Memory B cell (primary cell): ENCODE measurements at regions not wholly inside any gene's neighbourhood (a gene's known extent, or its start where the extent isn't known, plus 50 kb on each side); places are given as distances from the start of the nearest gene placed in this dataset.
"Not testable (repeated sequence)": the region's sequence is repeated elsewhere in the genome, so short reads cannot be mapped to it uniquely, and the experiment has no call there.

ENCODE experiments used
- ATAC-seq: fragments of 150-1000 bp; cut with Tn5 transposase; 2 replicates; pipeline ENCODE4 v1.10.0; 2021; ENCODE audit warnings: low read depth, mild to moderate bottlenecking, moderate library complexity
- DNase-seq, 2 donors: peaks; one replicate each; pipeline ENCODE4 v3.0.0; 2022; ENCODE audit warnings: low spot score in 2 of 2
- H3K27ac Mint-ChIP-seq: one replicate; pipeline ENCODE4 v1.8.0; 2022; ENCODE audit warnings: mild to moderate bottlenecking, moderate library complexity, mixed read lengths
- H3K27me3 Mint-ChIP-seq: one replicate; pipeline ENCODE4 v1.8.0; 2022; ENCODE audit warnings: mixed read lengths
- H3K36me3 Mint-ChIP-seq: one replicate; pipeline ENCODE4 v1.8.0; 2022; ENCODE audit warnings: mild to moderate bottlenecking, mixed read lengths
- H3K4me1 Mint-ChIP-seq: one replicate; pipeline ENCODE4 v1.8.0; 2022; ENCODE audit warnings: mixed read lengths
- H3K4me3 Mint-ChIP-seq: one replicate; pipeline ENCODE4 v1.8.0; 2022; ENCODE audit warnings: mild to moderate bottlenecking, moderate library complexity, mixed read lengths
- H3K9me3 Mint-ChIP-seq: one replicate; pipeline ENCODE4 v1.8.0; 2022; ENCODE audit warnings: mixed read lengths

DNA sequence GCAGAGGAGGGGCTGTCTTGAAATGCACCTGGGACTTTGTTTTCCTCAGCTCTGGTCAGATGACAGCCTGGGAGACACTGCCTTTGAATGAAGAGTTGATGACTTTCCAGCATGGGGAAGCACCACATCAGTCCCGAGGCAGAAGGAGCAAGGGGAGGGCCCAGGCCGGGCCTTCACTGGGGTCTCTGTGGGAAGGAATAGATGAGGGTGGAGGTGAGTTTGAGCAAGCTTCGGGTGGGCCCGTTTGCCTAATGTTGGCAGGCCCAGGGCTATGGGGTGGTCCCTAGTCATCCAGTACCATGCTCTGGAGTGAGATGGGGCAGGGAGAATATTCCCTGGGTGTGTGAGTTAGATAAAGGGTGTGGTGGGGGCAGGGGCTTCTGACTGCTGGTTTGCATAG lies 100.4 kb upstream of the RUFY1 start:
- H3K27me3 Mint-ChIP-seq = peaks cover 15% of the 10 kb centered on the region
- not testable (repeated sequence) for H3K27ac Mint-ChIP-seq

DNA sequence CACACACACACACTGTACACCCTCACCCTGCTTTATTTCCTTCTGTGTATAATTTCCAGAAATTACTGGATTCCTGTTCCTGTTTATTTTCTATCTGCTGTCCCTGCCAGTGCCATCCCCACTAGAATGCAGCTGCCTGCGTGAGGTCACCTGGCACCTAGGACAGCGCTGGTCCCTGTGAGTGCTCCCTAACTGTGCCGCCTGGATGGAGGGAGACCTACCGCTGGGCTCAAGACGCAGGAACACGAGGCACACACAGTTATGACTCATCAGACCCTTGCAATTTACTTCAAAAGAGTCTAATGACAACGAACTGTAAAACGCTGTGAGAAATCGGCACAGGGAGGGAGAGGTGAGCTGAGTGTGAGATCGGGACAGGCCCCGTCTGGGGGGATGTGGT lies 102.1 kb upstream of the RUFY1 start:
- not testable (repeated sequence) for ATAC-seq, H3K4me3 Mint-ChIP-seq, H3K27me3 Mint-ChIP-seq, H3K27ac Mint-ChIP-seq, DNase-seq, H3K36me3 Mint-ChIP-seq, H3K9me3 Mint-ChIP-seq, H3K4me1 Mint-ChIP-seq

More for the DNA sequence above, 100.4 kb upstream of the RUFY1 start:
- not testable (repeated sequence) for H3K36me3 Mint-ChIP-seq, H3K4me1 Mint-ChIP-seq, ATAC-seq, H3K9me3 Mint-ChIP-seq, H3K4me3 Mint-ChIP-seq, DNase-seq

DNA sequence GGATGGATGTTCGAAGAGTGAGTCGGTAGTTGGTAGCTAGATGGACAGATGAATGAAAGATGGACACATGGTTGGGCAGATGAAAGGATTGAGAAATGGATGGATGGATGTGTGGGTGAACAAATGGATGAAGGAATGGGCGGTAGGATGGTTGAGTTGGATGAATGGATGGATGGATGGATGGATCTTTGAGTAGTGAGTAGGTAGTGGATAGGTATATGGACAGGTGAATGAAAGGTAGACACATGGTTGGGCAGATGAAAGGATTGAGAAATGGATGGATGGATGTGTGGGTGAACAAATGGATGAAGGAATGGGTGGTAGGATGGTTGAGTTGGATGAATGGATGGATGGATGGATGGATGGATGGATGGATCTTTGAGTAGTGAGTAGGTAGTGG lies 97.0 kb upstream of the ADAMTS2 start:
- H3K9me3 Mint-ChIP-seq, H3K4me1 Mint-ChIP-seq, DNase-seq, H3K36me3 Mint-ChIP-seq, H3K4me3 Mint-ChIP-seq, H3K27ac Mint-ChIP-seq, ATAC-seq, H3K27me3 Mint-ChIP-seq: not testable (repeated sequence)

DNA sequence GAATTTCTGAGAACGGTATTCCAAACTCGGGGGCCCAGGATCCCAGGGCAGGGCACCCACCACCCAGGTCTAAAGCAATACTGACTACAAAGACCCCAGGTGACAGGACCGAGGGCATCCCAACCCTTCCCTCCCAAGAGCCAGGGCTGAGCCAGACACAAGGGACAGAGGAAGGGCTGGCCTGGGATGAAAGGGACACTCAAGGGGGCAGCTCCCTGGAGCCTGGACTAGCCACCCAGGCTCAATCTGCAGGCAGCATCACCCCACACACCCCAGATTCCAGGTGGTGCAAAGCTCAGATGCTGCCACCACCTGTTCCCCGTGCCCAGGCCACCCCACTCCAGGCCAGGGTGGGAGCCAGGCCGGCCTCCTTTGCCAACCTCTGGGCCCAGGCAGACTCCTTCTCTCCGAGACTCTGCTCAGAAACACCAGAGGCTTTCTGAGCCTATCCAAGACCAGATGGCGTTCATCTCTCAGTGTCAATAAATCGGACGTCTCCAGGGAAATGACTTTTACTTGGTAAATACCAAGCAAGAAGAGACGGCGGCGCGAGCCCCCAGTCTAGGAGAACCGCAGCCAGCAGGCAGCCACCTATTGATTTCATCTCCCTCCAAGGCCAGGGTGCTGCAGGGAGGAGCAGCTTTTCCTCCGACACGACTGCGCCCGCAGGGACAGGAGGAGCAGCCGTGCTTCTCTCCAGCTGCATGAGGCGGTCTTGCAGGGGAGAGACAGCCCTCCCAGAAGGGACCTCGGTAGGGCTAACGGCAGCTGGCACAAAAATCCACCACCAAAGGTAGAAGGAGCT lies 94.1 kb upstream of the ADAMTS2 start:
- H3K27ac Mint-ChIP-seq = no peak overlapping the region
- H3K9me3 Mint-ChIP-seq = peaks cover 7% of the 10 kb centered on the region
- peaks cover 9% of the 10 kb centered on the region for H3K27me3 Mint-ChIP-seq
- H3K36me3 Mint-ChIP-seq = peaks cover 5% of the 10 kb centered on the region
- peaks cover 8% of the 10 kb centered on the region for H3K4me1 Mint-ChIP-seq
- ATAC-seq = no peak
- H3K4me3 Mint-ChIP-seq = no peak overlapping the region
- no peak for DNase-seq

DNA sequence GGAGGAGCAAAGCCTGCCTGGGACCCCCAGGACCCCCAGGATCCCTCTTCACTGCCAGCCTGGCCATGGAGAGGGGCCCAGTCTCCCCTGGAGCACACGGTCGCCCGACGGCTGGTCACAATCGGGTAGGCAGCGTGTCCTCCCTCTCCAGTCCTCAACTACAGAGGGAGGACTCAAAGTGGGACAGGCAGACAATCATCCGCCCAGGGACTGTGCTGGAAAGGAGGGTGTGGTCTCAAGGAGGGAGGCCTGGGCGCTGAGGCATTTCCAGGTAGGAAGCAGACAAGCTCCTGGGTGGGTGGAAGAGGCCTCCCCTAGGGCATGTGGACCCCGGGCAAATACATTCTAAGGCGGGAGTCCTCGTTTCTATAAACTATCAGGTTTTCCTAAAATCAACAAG lies 93.2 kb upstream of the ADAMTS2 start:
- H3K9me3 Mint-ChIP-seq = peaks cover 7% of the 10 kb centered on the region
- H3K4me3 Mint-ChIP-seq = no peak overlapping the region
- peaks cover 5% of the 10 kb centered on the region for H3K36me3 Mint-ChIP-seq
- peaks cover 8% of the 10 kb centered on the region for H3K4me1 Mint-ChIP-seq
- ATAC-seq (no peak), DNase-seq (no peak)
- no peak overlapping the region for H3K27ac Mint-ChIP-seq
- peaks cover 9% of the 10 kb centered on the region for H3K27me3 Mint-ChIP-seq

DNA sequence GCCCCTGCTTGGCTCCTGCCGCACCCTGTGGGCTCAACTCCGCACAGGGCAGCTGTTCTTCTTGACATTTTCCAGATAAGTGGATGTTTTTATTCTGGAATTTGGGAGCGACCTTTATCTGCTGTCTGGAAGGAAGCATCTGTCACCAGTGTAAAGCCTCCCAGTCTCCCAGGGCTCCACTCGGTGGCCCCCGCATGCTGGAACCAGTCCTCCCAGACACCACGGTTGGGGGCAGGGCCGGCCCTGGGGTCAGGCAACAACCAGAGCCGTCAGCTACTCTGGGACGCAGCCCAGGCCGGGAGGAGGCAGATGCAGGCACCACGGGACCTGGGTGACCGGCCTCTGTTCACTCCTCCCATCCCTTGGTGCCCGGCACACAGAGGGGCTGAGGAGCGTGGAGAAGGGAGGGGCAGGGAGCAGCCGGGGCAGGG lies 92.8 kb upstream of the ADAMTS2 start:
- Mint-ChIP-seq H3K27ac (no peak overlapping the region), H3K27me3 (peaks cover 9% of the 10 kb centered on the region), H3K4me1 (peaks cover 8% of the 10 kb centered on the region), H3K36me3 (peaks cover 5% of the 10 kb centered on the region), H3K9me3 (peaks cover 9% of the 10 kb centered on the region), H3K4me3 (no peak overlapping the region)
- no peak for DNase-seq
- no peak for ATAC-seq

DNA sequence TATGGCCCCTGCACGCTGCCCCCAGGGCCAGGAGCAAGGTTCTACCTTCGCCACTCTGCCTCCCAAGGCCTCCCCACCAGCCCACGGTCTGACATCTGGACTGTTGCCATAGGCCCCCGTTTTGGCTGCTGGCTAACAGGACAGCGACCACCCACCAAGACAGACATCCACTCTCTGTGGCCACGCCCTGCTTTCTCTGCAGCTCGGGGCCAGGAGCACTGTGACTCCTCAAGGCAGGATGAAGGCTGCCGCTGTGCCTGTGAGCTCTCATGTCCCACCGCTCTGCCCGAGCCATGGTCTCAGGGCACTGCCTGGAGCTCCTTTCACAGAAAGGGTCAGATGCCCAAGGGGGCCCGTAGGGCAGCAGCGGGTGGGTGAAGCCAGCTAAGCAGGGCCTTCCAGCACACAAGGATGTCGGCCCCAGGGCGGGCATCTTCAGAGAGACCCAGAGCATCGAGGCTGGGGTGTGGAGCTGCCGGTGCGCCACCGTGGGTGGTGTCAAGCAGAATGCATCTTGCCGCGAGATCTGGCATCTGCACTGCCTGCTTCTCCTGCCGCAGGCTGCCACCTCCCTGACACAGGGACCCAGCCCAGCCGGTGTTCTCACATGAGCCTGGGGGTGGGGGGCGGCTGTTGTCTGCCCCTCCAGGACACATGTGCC lies 92.2 kb upstream of the ADAMTS2 start:
- no peak for DNase-seq
- peaks cover 8% of the 10 kb centered on the region for H3K9me3 Mint-ChIP-seq
- H3K27me3 Mint-ChIP-seq = peaks cover 5% of the 10 kb centered on the region
- H3K4me1 Mint-ChIP-seq = peaks cover 4% of the 10 kb centered on the region
- ATAC-seq = no peak
- no peak overlapping the region for H3K4me3 Mint-ChIP-seq
- no peak overlapping the region for H3K27ac Mint-ChIP-seq
- H3K36me3 Mint-ChIP-seq = peaks cover 4% of the 10 kb centered on the region

DNA sequence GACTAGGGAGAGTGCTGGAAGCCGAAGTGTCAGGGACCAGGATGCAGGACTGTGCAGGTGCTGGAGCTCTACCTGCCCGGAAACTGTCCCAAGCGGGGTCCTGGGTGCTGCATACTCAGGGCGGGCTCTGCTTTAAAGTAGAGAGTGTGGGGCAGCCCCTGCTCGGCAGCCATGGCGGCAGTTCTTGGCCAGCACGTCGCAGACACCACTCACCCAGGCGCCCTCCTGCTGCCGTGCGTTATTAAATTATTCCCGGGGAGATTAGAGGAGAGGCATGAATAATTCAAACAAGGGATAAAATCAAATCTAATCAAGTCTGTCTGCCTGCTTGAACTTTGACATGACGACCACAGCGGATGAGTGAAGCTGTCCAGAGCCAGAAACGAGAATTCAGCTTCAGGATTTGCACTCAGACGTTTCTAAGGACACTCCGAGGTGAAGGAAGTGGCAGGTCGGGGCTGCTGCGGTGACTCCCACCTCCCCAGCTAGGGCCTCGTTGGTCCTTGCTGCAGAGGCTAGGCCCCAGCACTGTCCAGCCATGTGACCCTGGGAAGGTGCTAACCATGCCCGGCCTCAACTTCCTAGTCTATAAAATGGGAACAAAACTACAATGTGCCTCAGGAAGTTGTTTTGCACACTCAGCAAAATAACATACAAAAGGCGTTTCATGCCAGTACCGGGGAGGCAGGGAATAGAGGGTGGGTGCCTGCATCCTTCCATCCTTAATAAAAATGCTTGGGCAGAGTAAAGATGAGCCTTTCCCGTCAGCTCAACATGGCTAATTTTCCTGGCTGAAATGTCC lies 91.3 kb upstream of the ADAMTS2 start:
- DNase-seq (no peak), ATAC-seq (no peak)
- Mint-ChIP-seq H3K36me3 (no peaks in the 10 kb centered on the region), H3K4me3 (no peak overlapping the region), H3K9me3 (peaks cover 4% of the 10 kb centered on the region), H3K4me1 (no peaks in the 10 kb centered on the region), H3K27me3 (no peaks in the 10 kb centered on the region), H3K27ac (no peak overlapping the region)

DNA sequence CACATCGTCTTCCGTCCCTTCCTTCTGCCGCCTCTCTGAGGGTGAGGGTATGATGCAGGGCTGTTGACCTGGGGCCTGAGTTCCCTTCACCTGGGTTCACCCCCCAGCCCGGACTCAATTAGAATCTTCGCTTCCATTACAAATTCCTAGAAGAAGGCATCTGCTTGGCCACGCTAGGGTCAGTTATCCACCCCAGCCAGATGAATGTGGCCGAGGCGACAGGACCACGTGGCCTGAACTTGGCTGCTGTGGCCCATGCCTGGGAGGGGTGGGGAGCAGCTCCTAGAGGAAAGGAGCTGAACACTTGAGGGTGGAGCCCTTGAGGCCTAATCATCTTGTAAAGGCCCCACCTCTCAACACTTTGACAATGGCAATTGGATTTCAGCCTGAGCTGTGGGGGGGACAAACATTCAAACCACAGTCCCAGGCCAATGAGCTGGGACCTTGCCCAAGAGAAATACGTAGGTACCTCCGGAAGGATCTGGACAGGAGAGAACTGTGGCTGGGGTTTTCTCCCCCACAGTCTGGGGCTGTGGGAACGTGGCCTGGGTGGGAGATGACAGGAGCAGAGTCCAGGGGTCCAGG lies 90.6 kb upstream of the ADAMTS2 start:
- DNase-seq (no peak), ATAC-seq (no peak)
- Mint-ChIP-seq H3K9me3 (peaks cover 4% of the 10 kb centered on the region), H3K27me3 (no peaks in the 10 kb centered on the region), H3K36me3 (no peaks in the 10 kb centered on the region), H3K4me1 (no peaks in the 10 kb centered on the region), H3K4me3 (no peak overlapping the region), H3K27ac (no peak overlapping the region)

DNA sequence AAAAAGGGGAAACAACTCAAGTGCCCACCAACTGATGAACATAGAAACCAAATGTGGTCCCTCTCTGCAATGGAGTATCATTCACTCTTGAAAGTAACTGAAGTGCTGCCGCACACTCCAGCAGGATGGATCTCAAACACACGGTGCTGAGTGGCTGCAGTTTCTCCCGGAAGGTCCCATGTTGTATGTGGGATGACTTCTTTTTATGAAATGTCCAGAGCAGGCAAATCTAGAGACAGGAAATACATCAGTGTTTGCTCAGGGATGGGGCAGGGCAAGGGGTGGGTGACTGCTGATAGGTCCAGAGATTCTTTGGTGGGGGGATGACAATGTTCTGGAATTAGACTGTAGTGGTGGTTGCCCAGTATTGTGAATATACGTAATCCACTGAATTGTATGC lies 89.9 kb upstream of the ADAMTS2 start:
- Mint-ChIP-seq H3K36me3 (no peaks in the 10 kb centered on the region), H3K4me3 (no peak overlapping the region), H3K9me3 (peaks cover 4% of the 10 kb centered on the region), H3K4me1 (no peaks in the 10 kb centered on the region), H3K27ac (no peak overlapping the region), H3K27me3 (no peaks in the 10 kb centered on the region)
- DNase-seq (no peak), ATAC-seq (no peak)

DNA sequence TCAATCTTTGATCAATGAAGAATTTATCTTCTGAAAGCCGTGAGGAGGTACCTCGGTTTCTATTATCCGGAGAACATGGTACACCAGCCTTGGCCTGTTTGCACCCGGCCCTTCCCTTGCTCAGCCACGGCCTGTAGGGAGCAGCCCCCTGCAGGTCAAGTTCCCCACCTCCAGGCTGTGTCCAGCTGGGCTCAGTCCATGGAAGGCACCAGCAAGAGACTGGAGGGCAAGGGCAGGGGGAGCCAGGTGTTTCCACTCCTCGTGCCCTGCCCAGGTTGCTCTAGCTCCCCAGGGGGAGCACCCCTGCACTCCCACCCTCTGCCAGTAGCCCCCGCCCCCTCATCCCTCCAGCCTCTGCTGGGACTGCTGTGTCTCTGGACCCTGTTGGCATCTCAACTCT lies 87.3 kb upstream of the ADAMTS2 start:
- DNase-seq (no peak), ATAC-seq (no peak)
- no peak overlapping the region for H3K27ac Mint-ChIP-seq
- H3K9me3 Mint-ChIP-seq = peaks cover 4% of the 10 kb centered on the region
- no peaks in the 10 kb centered on the region for H3K36me3 Mint-ChIP-seq
- no peaks in the 10 kb centered on the region for H3K27me3 Mint-ChIP-seq
- H3K4me3 Mint-ChIP-seq = no peak overlapping the region
- no peaks in the 10 kb centered on the region for H3K4me1 Mint-ChIP-seq

DNA sequence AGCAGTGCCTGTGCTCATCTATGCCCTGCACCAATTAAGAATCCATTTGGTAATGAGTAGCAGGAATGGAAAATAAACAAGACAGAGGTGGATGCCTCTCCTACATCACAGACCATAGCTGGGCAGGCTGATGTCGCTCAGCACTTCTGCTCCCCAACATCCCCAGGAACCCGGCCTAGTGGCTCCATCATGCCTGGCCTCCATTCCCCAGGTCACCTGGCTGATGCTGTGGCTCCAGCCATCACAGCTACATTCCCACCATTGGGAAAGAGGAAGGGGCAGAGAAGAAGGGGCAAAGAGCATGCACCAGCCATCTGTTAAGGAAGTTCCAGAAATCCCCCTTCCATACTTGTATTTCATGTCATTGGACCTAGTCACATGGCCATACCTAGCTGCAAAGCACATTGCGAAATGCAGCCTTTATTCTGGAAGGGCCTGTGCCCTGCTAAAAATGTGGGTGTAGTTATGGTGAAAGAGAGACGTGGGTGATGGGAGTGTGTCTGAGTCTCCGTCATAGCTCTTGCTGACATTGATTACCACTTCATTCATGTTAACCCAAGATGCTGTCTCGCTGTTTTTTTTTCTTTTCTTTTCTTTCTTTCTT lies 86.1 kb upstream of the ADAMTS2 start:
- no peak overlapping the region for H3K4me3 Mint-ChIP-seq
- DNase-seq (no peak), ATAC-seq (no peak)
- no peak overlapping the region for H3K27ac Mint-ChIP-seq
- no peaks in the 10 kb centered on the region for H3K27me3 Mint-ChIP-seq
- H3K9me3 Mint-ChIP-seq = peaks cover 4% of the 10 kb centered on the region
- no peaks in the 10 kb centered on the region for H3K36me3 Mint-ChIP-seq
- no peaks in the 10 kb centered on the region for H3K4me1 Mint-ChIP-seq

DNA sequence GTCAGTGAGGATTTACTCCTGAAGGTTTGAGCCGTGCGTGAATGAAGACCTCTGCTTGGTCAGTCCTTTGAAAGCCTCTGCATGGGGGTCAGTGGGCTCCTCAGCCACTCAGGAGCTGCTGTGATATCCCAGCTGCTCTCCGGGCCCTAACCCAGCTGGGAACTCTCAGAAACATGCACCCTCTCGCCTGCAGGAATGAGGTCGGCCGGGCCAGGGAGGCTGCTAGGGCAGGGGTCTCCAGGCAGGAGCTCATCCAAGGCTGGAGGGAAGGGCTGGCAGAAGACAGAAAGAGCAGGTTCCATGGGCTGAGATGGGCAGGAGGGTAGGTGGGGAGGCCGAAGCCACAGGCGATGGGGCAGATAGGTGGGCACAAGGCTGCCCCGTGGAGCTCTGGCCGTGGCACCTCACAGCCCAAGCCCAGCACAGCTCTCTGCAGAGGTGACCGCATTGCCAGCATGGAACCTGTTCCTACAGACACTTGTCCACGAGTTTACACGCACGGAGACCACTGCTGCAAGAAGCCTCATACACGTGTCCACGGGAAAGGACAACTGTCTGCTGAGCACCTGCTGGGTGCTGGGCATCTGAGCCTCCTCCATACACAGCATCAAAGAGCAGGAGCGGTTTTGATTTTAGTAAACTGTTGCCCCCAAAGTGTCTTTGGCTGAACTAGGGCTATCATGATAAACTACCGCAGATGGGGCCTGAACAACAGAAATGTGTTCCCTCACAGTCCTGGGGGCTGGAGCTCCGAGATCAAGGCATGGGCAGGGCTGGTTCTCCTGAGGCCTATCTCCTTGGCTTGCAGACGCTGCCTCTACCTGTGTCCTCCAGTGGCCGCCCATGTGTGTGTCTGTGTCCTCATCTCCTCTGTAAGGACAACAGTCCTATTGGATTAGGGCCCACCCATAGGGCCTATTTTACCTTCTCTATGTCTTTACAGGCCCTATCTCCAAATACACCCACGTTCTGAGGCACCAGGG lies 85.2 kb upstream of the ADAMTS2 start:
- no peaks in the 10 kb centered on the region for H3K36me3 Mint-ChIP-seq
- no peak for ATAC-seq
- no peak for DNase-seq
- no peak overlapping the region for H3K27ac Mint-ChIP-seq
- H3K9me3 Mint-ChIP-seq = peaks cover 4% of the 10 kb centered on the region
- H3K4me3 Mint-ChIP-seq = no peak overlapping the region
- H3K4me1 Mint-ChIP-seq = no peaks in the 10 kb centered on the region
- no peaks in the 10 kb centered on the region for H3K27me3 Mint-ChIP-seq
